ENCODE measurements at regions not wholly inside any gene's neighbourhood (a gene's known extent, or its start where the extent isn't known, plus 50 kb on each side); places are given as distances from the start of the nearest gene placed in this dataset.

DNA sequence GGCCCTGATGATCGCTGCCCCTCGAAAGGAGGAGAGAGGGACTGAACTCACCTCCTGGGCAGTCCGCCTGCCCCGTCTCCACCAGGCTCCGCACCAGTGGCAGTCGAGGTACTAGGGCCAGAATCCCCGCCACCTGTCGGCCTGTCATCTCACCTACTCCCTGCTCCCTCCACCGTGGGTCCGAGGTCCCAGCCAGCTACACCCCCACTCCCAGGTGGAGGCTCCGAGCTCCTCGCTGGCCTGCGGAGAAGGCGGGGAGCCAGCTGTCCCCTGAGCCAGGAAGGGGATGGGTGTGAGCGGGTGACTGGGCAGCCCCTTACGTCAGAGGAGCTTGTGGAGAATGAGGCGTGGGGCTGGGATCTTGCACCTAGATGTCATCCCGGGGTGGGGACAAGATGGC lies 1066.5 kb upstream of the MANEA start:
- TF ChIP-seq, protein P1, sequence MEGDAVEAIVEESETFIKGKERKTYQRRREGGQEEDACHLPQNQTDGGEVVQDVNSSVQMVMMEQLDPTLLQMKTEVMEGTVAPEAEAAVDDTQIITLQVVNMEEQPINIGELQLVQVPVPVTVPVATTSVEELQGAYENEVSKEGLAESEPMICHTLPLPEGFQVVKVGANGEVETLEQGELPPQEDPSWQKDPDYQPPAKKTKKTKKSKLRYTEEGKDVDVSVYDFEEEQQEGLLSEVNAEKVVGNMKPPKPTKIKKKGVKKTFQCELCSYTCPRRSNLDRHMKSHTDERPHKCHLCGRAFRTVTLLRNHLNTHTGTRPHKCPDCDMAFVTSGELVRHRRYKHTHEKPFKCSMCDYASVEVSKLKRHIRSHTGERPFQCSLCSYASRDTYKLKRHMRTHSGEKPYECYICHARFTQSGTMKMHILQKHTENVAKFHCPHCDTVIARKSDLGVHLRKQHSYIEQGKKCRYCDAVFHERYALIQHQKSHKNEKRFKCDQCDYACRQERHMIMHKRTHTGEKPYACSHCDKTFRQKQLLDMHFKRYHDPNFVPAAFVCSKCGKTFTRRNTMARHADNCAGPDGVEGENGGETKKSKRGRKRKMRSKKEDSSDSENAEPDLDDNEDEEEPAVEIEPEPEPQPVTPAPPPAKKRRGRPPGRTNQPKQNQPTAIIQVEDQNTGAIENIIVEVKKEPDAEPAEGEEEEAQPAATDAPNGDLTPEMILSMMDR (IDR thresholded peaks at IDR 0.05) = no peak
- no peak for TF ChIP-seq POLR2A (IDR thresholded peaks at IDR 0.05)
